PC-9 (cell line): ENCODE measurements at regions not wholly inside any gene's neighbourhood (a gene's known extent, or its start where the extent isn't known, plus 50 kb on each side); places are given as distances from the start of the nearest gene placed in this dataset.

Experiments
- CTCF ChIP-seq: fragments of 200-600 bp; sonication (generic); conservative IDR thresholded peaks from 2 replicates; pipeline ENCODE4 v1.6.1; 2017; ENCODE audit warnings: mixed run types, antibody characterized with exemption, mild to moderate bottlenecking, moderate library complexity
- EZH2 ChIP-seq: fragments of 200-600 bp; sonication (generic); IDR thresholded peaks from 2 replicates; pipeline ENCODE4 v1.8.0; 2017; ENCODE audit warnings: antibody characterized with exemption, low read depth

GRCh38 chr2:64341461-64341860, 112.5 kb upstream of the LGALSL start:
- TF ChIP-seq CTCF, result no peak
- TF ChIP-seq EZH2, result no peak
